ENCODE measurements at regions not wholly inside any gene's neighbourhood (a gene's known extent, or its start where the extent isn't known, plus 50 kb on each side); places are given as distances from the start of the nearest gene placed in this dataset.

DNA sequence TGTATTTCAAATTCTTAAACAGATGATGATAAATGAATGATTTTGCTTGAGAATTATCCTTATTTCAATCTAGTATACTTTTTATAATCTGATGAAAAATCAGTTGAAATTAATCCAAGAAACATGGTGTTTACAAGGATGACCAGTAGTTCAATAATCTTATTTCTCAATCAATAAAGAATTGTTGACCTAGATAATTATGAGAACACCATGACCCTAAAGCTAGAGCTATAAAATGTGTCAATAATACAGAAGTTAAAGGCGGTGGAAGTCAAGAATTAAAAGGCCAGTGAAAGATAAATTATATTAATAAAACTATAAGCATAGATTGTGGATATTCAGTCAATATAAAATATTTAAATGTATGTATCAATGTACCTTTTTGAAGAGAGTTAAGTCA is 667.4 kb upstream of the GCFC2 start:
- POLR2A ChIA-PET = no interaction called here
- Mint-ChIP-seq H3K27me3 (no peaks in the 10 kb centered on the region), H3K27ac (no peak overlapping the region), H3K36me3 (ENCODE audit: low read depth) (no peaks in the 10 kb centered on the region), H3K4me3 (no peak overlapping the region), H3K9me3 (peaks cover 2% of the 10 kb centered on the region), H3K4me1 (ENCODE audit: low read depth) (no peaks in the 10 kb centered on the region)
- CTCF ChIA-PET = no interaction called here
- no peaks in the 10 kb centered on the region for H3K36me3 ChIP-seq (ENCODE audit: insufficient read depth, low read length)
- H3K4me3 ChIP-seq (ENCODE audit: low read length) = no peak overlapping the region
- DNase-seq (no peak), ATAC-seq (ENCODE audit: poor library complexity) (no peak)
- intact Hi-C loops (cut with DNase I, micrococcal nuclease) = no loop called here
- H3K27ac ChIP-seq (ENCODE audit: low read depth in 1 of 2, low read length in 2 of 2) = no peak overlapping the region
- peaks cover 0 to 6% of the 10 kb centered on the region in 2 experiments for H3K9me3 ChIP-seq (ENCODE audit: control insufficient read depth in 1 of 2, insufficient read depth in 1 of 2, low read length in 2 of 2)
- no peaks in the 10 kb centered on the region for H3K4me1 ChIP-seq (ENCODE audit: insufficient read depth, low read length)
- TF ChIP-seq, protein P1, sequence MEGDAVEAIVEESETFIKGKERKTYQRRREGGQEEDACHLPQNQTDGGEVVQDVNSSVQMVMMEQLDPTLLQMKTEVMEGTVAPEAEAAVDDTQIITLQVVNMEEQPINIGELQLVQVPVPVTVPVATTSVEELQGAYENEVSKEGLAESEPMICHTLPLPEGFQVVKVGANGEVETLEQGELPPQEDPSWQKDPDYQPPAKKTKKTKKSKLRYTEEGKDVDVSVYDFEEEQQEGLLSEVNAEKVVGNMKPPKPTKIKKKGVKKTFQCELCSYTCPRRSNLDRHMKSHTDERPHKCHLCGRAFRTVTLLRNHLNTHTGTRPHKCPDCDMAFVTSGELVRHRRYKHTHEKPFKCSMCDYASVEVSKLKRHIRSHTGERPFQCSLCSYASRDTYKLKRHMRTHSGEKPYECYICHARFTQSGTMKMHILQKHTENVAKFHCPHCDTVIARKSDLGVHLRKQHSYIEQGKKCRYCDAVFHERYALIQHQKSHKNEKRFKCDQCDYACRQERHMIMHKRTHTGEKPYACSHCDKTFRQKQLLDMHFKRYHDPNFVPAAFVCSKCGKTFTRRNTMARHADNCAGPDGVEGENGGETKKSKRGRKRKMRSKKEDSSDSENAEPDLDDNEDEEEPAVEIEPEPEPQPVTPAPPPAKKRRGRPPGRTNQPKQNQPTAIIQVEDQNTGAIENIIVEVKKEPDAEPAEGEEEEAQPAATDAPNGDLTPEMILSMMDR (IDR thresholded peaks at IDR 0.05) = no peak
- H3K27me3 ChIP-seq (ENCODE audit: control insufficient read depth in 1 of 2, insufficient read depth in 2 of 2, low read length in 2 of 2) = no peaks in the 10 kb centered on the region

DNA sequence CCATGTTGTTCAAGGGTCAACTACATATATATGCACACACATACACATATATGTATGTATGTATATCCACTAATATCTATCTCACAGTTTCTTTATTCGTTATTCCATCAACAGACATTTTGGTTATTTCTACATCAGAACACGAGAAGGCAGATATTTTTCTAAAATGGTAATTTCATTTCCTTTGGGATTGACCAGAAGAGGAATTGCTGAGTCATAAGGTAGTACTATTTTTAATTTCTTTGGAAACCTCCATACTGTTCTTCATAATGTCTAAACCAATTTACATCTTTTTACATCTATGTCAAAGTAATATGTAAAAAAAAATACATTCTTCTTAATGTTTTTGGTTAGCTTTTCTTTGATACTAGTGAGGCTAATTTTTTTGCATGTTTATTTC is 630.7 kb upstream of the GCFC2 start:
- intact Hi-C loops (cut with DNase I, micrococcal nuclease) = no loop called here
- Mint-ChIP-seq H3K4me1 (ENCODE audit: low read depth) (no peaks in the 10 kb centered on the region), H3K4me3 (no peak overlapping the region), H3K27ac (no peak overlapping the region), H3K27me3 (no peaks in the 10 kb centered on the region), H3K36me3 (ENCODE audit: low read depth) (no peaks in the 10 kb centered on the region), H3K9me3 (no peaks in the 10 kb centered on the region)
- DNase-seq (no peak), ATAC-seq (ENCODE audit: poor library complexity) (no peak)
- no peaks in the 10 kb centered on the region for H3K4me1 ChIP-seq (ENCODE audit: insufficient read depth, low read length)
- POLR2A ChIA-PET = no interaction called here
- TF ChIP-seq, protein P1 (IDR thresholded peaks at IDR 0.05) = no peak
- CTCF ChIA-PET = no interaction called here
- no peaks in the 10 kb centered on the region for H3K36me3 ChIP-seq (ENCODE audit: insufficient read depth, low read length)
- H3K27me3 ChIP-seq (ENCODE audit: control insufficient read depth in 1 of 2, insufficient read depth in 2 of 2, low read length in 2 of 2) = no peaks in the 10 kb centered on the region
- no peak overlapping the region for H3K27ac ChIP-seq (ENCODE audit: low read depth in 1 of 2, low read length in 2 of 2)
- no peak overlapping the region for H3K4me3 ChIP-seq (ENCODE audit: low read length)
- H3K9me3 ChIP-seq (ENCODE audit: control insufficient read depth in 1 of 2, insufficient read depth in 1 of 2, low read length in 2 of 2) = peaks cover 0 to 5% of the 10 kb centered on the region in 2 experiments

DNA sequence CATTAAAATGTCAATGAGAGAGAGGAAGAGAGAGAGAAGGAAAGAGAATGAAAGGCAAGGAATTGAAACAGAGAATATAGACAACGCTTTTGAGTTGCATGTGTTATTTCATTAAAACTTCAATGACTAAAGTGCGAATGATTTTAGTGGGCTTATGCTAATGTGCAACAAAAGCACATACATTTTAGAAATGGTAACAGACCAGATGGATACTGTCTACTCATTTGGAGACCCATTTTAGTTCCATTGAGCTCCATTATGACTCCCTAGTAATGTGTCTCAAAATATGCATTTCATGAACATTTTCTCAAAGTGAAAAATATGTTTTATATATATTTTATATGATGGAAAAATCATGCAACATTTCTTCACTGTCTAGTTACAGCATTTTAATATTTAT is 622.2 kb upstream of the GCFC2 start:
- H3K9me3 ChIP-seq (ENCODE audit: control insufficient read depth in 1 of 2, insufficient read depth in 1 of 2, low read length in 2 of 2) = peaks cover 0 to 5% of the 10 kb centered on the region in 2 experiments
- no peak overlapping the region for H3K4me3 ChIP-seq (ENCODE audit: low read length)
- Mint-ChIP-seq H3K27ac (no peak overlapping the region), H3K27me3 (no peaks in the 10 kb centered on the region), H3K4me3 (no peak overlapping the region), H3K4me1 (ENCODE audit: low read depth) (no peaks in the 10 kb centered on the region), H3K9me3 (peaks cover 21% of the 10 kb centered on the region), H3K36me3 (ENCODE audit: low read depth) (no peaks in the 10 kb centered on the region)
- DNase-seq (no peak), ATAC-seq (ENCODE audit: poor library complexity) (no peak)
- POLR2A ChIA-PET = no interaction called here
- H3K36me3 ChIP-seq (ENCODE audit: insufficient read depth, low read length) = no peaks in the 10 kb centered on the region
- no peaks in the 10 kb centered on the region for H3K27me3 ChIP-seq (ENCODE audit: control insufficient read depth in 1 of 2, insufficient read depth in 2 of 2, low read length in 2 of 2)
- CTCF ChIA-PET = no interaction called here
- H3K27ac ChIP-seq (ENCODE audit: low read depth in 1 of 2, low read length in 2 of 2) = no peak overlapping the region
- intact Hi-C loops (cut with DNase I, micrococcal nuclease) = no loop called here
- TF ChIP-seq, protein P1 (IDR thresholded peaks at IDR 0.05) = no peak
- H3K4me1 ChIP-seq (ENCODE audit: insufficient read depth, low read length) = no peaks in the 10 kb centered on the region
